ENCODE measurements at regions not wholly inside any gene's neighbourhood (a gene's known extent, or its start where the extent isn't known, plus 50 kb on each side); places are given as distances from the start of the nearest gene placed in this dataset.

GRCh38 chr2:12087671-12088380, 341.4 kb downstream of the LPIN1 start:
- ATAC-seq (ENCODE audit: low read depth) (no peak), DNase-seq (no peak)
- no peaks in the 10 kb centered on the region for H4K20me1 ChIP-seq (ENCODE audit: control insufficient read depth, insufficient read depth, low read length, poor library complexity, severe bottlenecking)
- no peak overlapping the region for H3K27ac ChIP-seq (ENCODE audit: low read length in 2 of 2)
- H3K4me2 ChIP-seq (replicated peaks; ENCODE audit: low read depth, low read length, poor library complexity, severe bottlenecking), result no peak overlapping the region
- no peak overlapping the region for H2AFZ ChIP-seq (ENCODE audit: insufficient read depth, low read depth, low read length, poor library complexity, severe bottlenecking)
- no peak overlapping the region for H3K4me3 ChIP-seq (ENCODE audit: control extremely low read depth in 1 of 5, extremely low read depth in 1 of 5, insufficient read depth in 1 of 5, low read depth in 2 of 5, low read length in 4 of 5)
- H3K4me1 ChIP-seq (ENCODE audit: control insufficient read depth in 2 of 2, insufficient read depth in 2 of 2, low read length in 2 of 2), result peaks cover 9 to 10% of the 10 kb centered on the region in 2 donors
- TF ChIP-seq EZH2 (IDR thresholded peaks at IDR 0.05; ENCODE audit: borderline replicate concordance, insufficient read depth, low read depth, low read length, poor library complexity, severe bottlenecking), result no peak
- TF ChIP-seq, protein P1, sequence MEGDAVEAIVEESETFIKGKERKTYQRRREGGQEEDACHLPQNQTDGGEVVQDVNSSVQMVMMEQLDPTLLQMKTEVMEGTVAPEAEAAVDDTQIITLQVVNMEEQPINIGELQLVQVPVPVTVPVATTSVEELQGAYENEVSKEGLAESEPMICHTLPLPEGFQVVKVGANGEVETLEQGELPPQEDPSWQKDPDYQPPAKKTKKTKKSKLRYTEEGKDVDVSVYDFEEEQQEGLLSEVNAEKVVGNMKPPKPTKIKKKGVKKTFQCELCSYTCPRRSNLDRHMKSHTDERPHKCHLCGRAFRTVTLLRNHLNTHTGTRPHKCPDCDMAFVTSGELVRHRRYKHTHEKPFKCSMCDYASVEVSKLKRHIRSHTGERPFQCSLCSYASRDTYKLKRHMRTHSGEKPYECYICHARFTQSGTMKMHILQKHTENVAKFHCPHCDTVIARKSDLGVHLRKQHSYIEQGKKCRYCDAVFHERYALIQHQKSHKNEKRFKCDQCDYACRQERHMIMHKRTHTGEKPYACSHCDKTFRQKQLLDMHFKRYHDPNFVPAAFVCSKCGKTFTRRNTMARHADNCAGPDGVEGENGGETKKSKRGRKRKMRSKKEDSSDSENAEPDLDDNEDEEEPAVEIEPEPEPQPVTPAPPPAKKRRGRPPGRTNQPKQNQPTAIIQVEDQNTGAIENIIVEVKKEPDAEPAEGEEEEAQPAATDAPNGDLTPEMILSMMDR (IDR thresholded peaks at IDR 0.05), result no peak
- intact Hi-C loops (cut with micrococcal nuclease), result no loop called here
- H3K9me3 ChIP-seq (ENCODE audit: control extremely low read depth in 1 of 3, control insufficient read depth in 2 of 3, insufficient read depth in 1 of 3, low read length in 2 of 3), result no peaks in the 10 kb centered on the region
- H3K27me3 ChIP-seq (replicated peaks in 1 of 4; ENCODE audit: control extremely low read depth in 1 of 4, control insufficient read depth in 3 of 4, insufficient read depth in 4 of 4, low read length in 3 of 4), result no peaks in the 10 kb centered on the region
- ChIA-PET CTCF (no interaction called here), POLR2A (no interaction called here)
- no peaks in the 10 kb centered on the region for H3K79me2 ChIP-seq (ENCODE audit: control insufficient read depth, insufficient read depth, low read length)
- Mint-ChIP-seq H3K9me3 (ENCODE audit: insufficient read depth) (no peaks in the 10 kb centered on the region), H3K27me3 (no peaks in the 10 kb centered on the region), H3K4me3 (no peak overlapping the region), H3K4me1 (peaks cover 18% of the 10 kb centered on the region), H3K27ac (no peak overlapping the region)
- WGBS (ENCODE audit: insufficient coverage), result 100% methylated on average over 1 of the region's 1 CpG
- H3K9ac ChIP-seq (ENCODE audit: low read length), result no peak overlapping the region
- H3K36me3 ChIP-seq (replicated peaks in 1 of 2; ENCODE audit: control extremely low read depth in 1 of 2, control insufficient read depth in 1 of 2, extremely low read depth in 1 of 2, insufficient read depth in 2 of 2, low read length in 1 of 2), result no peaks in the 10 kb centered on the region

DNA sequence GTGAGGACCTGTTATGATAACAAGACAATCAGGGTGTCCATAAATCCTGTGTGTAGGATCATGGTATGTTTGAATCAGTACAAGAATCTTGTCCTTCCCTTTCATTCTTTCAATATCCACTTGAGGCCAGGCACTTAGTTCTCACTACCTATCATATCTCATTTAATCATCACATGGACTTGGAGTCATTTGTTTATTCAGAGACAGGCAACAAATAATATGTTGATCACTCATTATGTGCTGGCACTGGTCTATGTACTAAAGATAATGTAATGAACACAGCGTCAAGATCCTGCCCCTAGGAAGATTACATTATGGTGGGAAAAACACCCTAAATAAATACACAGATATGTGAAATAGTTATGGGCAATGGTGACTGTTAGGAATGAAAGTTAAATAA, 342.6 kb downstream of the LPIN1 start:
- ATAC-seq (ENCODE audit: low read depth) (no peak), DNase-seq (no peak)
- no CpG with 5 or more reads among the region's 1 CpG for WGBS (ENCODE audit: insufficient coverage)
- H4K20me1 ChIP-seq (ENCODE audit: control insufficient read depth, insufficient read depth, low read length, poor library complexity, severe bottlenecking), result no peaks in the 10 kb centered on the region
- no peak overlapping the region for H2AFZ ChIP-seq (ENCODE audit: insufficient read depth, low read depth, low read length, poor library complexity, severe bottlenecking)
- peaks cover 8 to 9% of the 10 kb centered on the region in 2 donors for H3K4me1 ChIP-seq (ENCODE audit: control insufficient read depth in 2 of 2, insufficient read depth in 2 of 2, low read length in 2 of 2)
- CTCF ChIA-PET, result interaction anchor here (1.4 kb wide), 1 partner anchor 38 kb away, joined by 3 read pairs; no protein-coding TSS in a partner anchor
- H3K36me3 ChIP-seq (replicated peaks in 1 of 2; ENCODE audit: control extremely low read depth in 1 of 2, control insufficient read depth in 1 of 2, extremely low read depth in 1 of 2, insufficient read depth in 2 of 2, low read length in 1 of 2), result no peaks in the 10 kb centered on the region
- H3K27ac Mint-ChIP-seq, result no peak overlapping the region
- H3K27ac ChIP-seq (ENCODE audit: low read length in 2 of 2), result no peak overlapping the region
- H3K4me3 ChIP-seq (ENCODE audit: control extremely low read depth in 1 of 5, extremely low read depth in 1 of 5, insufficient read depth in 1 of 5, low read depth in 2 of 5, low read length in 4 of 5), result no peak overlapping the region
- H3K9me3 Mint-ChIP-seq (ENCODE audit: insufficient read depth), result no peaks in the 10 kb centered on the region
- H3K4me3 Mint-ChIP-seq, result no peak overlapping the region
- H3K27me3 Mint-ChIP-seq, result no peaks in the 10 kb centered on the region
- TF ChIP-seq EZH2 (IDR thresholded peaks at IDR 0.05; ENCODE audit: borderline replicate concordance, insufficient read depth, low read depth, low read length, poor library complexity, severe bottlenecking), result no peak
- TF ChIP-seq, protein P1 (IDR thresholded peaks at IDR 0.05), result no peak
- intact Hi-C loops (cut with micrococcal nuclease), result no loop called here
- no peaks in the 10 kb centered on the region for H3K79me2 ChIP-seq (ENCODE audit: control insufficient read depth, insufficient read depth, low read length)
- H3K9me3 ChIP-seq (ENCODE audit: control extremely low read depth in 1 of 3, control insufficient read depth in 2 of 3, insufficient read depth in 1 of 3, low read length in 2 of 3), result no peaks in the 10 kb centered on the region
- H3K27me3 ChIP-seq (replicated peaks in 1 of 4; ENCODE audit: control extremely low read depth in 1 of 4, control insufficient read depth in 3 of 4, insufficient read depth in 4 of 4, low read length in 3 of 4), result no peaks in the 10 kb centered on the region
- H3K4me2 ChIP-seq (replicated peaks; ENCODE audit: low read depth, low read length, poor library complexity, severe bottlenecking), result no peak overlapping the region
- POLR2A ChIA-PET, result no interaction called here
- no peak overlapping the region for H3K9ac ChIP-seq (ENCODE audit: low read length)
- peaks cover 14% of the 10 kb centered on the region for H3K4me1 Mint-ChIP-seq

Measured in B cell (primary cell).